G401 (cell line): ENCODE measurements at regions not wholly inside any gene's neighbourhood (a gene's known extent, or its start where the extent isn't known, plus 50 kb on each side); places are given as distances from the start of the nearest gene placed in this dataset.

ENCODE experiments used
- DNase-seq: peaks from one replicate; pipeline ENCODE4 v3.0.0-alpha.2; 2015; ENCODE audit warnings: low spot score
- in situ Hi-C: cut with HindIII; loops from 2 replicates; pipeline ENCODE4 v1.10.0; 2016; ENCODE audit warnings: low sequenced_read_pairs, mixed read lengths

- DNase-seq: no peak
- in situ Hi-C loops: no loop called here
Observed at GRCh38 chr3:150253622-150254021, 154.5 kb upstream of the TSC22D2 start.

- DNase-seq: no peak
- in situ Hi-C loops: no loop called here
Observed at GRCh38 chr3:150252462-150252861, 155.6 kb upstream of the TSC22D2 start.

DNA sequence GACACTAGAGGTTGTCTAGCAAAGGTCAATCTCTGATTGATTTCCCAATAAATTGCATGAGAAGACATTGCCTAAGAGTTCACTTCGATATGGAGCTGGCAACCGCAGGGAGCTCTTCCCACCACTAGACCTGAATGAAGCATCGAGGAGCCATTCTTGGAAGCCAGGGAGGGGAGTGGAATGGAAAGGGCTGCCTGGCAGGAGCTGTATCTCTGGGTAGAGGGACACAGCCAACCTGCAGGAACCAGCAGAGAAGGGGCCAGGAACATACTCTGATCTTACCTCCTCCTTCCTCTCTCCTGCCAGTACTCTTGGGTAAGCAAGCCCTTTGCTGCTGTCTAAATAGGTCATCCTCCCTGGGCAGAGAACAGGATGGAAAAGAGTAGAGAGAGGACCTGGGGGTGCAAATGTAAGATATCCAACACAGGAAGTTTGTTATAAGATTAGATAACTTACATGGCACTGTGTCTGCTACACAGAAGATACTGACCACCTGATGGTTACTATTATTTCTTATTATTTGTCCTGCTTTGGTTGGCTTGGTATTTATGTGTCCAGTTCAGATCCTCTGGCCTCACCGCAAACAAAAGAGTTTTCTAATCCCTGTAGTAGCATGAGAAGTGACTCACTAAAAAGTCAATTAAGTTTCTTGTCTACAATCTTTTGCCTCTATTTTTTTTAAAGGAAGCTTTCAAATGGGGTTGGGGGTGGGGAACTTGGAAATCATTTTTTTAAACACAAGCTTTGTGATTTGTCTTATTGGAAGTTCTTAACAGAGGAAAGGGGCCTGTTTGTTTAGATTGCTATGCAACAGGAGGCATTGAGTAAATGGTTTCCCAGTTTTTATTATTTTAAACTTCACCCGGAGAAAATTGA lies 156.7 kb upstream of the TSC22D2 start:
- DNase-seq: no peak
- in situ Hi-C loops: no loop called here

GRCh38 chr3:150249779-150250470 lies 158.2 kb upstream of the TSC22D2 start:
- in situ Hi-C loops: no loop called here
- no peak for DNase-seq

DNA sequence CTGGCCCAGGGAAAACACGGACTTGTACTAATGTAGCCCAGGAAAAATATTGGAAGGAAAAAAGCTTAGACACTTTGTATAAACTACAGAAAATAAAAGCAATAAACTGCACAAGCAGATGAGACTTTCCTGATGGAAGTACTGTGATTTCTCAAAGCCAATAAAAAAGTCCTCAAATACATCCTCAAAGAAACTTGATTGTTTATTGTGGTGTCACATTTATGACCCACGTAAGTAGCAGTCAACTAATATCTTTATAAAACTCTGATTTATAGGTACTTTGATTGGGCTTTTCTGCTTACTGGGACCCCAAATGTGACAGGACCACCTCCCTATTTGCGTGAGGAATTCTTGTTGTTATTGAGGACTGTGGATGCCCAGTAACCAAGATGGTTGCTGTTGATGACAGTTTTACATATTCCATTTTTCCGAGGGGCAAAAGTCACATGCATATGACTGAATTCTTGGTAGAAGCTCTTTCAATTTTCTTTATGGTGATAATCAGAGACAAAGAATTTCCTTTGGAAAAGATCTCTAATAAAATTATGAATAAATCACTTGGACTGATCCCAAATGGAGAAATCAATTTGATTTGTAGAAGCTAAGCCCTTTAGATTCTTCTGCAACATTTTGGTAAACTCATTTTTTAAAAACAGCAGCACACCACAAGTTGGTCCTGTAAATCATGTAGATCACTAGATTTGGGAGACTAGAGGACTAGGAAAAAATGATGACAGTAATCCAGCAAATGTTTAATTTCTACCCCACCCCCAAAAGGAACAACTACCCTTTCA lies 159.0 kb upstream of the TSC22D2 start:
- in situ Hi-C loops: no loop called here
- DNase-seq: no peak

- DNase-seq: no peak
- in situ Hi-C loops: no loop called here
Observed at GRCh38 chr3:150248116-150248887, 159.8 kb upstream of the TSC22D2 start.

DNA sequence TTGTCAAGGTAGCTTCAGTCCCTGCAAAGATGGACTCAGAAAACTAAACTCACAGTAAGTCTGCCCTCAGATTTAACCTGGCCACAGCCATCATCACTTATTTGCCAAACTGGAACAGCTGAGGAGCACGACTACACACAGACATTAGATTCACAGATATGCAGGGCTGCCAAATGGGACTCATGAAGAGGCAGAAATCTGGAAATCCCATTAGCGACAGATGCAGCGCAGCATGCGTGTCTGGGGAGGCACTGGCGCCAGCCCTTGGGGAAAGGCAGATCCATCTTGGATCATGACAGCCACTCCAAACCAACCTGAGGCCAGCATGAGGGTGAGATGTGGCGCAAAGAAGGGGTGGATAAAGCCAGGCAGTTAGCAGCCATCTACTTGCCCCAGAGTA lies 160.7 kb upstream of the TSC22D2 start:
- no peak for DNase-seq
- in situ Hi-C loops: no loop called here

DNA sequence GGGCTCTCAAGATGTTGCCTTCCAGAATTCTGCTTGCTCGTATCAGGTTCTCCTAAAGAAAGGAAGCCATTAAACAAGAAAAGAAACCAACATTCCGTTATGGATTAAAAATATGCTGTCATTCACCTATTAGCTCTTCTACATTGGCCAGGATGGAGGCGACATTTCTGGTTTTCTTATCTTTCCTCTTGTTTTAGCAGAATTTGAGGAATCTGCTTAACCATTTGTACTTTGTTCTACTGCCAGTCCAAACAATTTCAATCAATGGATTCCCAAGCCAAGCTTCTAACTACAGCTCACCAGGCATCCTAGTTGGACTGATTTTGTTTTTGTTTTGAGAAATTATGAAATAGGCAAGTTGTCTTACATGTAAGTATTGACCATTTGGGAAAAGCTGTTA lies 164.6 kb upstream of the TSC22D2 start:
- in situ Hi-C loops: no loop called here

DNA sequence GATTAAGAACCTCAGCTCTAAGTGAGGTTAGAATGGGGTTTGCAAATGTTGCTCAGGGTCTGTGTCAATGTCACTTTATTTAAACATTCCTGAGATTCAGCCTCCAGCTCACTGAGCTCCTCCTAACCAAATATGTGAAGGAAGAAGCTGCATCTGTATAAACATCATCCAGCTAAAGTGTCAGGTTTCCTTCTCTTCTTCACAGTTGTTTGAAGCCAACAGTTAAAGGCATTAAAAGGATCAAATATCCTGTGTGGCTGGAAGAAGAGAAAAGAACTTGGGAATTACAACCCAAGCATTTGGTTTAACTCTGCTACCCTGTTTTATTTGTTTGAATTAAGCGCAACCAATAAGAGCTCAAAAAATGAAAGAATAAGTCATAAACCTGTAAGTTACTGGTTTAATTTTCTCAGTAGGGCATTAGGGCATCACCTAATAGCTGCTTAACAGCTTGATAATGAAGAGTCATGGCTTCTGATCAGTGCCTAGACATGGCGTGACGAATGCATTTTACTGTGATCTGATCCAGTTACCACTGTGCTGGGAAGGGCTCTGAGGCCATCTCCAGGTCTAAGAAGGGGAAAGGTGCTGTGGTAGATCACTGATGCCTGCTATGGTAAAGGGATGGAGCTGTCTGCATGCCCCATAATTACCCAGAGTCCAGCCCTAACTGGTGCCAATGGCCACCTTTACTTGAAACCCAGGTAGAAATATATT lies 165.7 kb upstream of the TSC22D2 start:
- DNase-seq: no peak

More for the DNA sequence above, 164.6 kb upstream of the TSC22D2 start:
- DNase-seq: no peak

GRCh38 chr3:150240891-150241290 lies 167.2 kb upstream of the TSC22D2 start:
- in situ Hi-C loops: no loop called here
- DNase-seq: no peak

More for the DNA sequence above, 165.7 kb upstream of the TSC22D2 start:
- in situ Hi-C loops: no loop called here

GRCh38 chr3:150239766-150240165 lies 168.3 kb upstream of the TSC22D2 start:
- in situ Hi-C loops: no loop called here
- DNase-seq: no peak

DNA sequence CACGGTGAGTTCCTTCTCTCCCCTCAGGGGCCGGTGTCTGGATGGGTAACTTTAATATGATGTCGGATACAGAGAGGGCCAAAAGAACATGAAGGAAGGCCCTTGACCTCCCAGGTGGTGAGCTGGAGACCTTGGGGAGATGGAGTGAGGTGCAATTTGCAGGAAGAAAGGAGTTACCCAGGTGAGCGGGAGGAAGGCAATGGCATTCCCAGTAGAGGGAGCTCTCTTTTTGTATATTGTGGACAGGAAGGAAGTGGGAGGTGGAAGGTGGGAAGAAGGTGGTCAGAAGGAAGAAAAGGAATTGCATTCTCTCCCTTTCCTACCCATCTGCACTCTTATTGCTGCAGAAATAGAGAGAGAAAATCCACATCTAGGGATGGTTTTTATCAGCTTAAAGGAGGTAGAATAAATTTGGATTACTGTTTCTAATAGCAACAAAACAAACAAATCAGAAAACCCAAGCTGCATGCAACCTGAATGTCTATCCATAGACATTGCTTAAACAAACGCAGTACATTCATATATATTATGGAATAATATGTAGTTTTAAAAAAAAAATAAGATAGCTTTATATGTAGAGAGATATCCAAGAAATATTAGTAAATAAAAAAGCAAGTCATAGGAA lies 169.0 kb upstream of the TSC22D2 start:
- DNase-seq: peak; percentile 20
- in situ Hi-C loops: no loop called here

DNA sequence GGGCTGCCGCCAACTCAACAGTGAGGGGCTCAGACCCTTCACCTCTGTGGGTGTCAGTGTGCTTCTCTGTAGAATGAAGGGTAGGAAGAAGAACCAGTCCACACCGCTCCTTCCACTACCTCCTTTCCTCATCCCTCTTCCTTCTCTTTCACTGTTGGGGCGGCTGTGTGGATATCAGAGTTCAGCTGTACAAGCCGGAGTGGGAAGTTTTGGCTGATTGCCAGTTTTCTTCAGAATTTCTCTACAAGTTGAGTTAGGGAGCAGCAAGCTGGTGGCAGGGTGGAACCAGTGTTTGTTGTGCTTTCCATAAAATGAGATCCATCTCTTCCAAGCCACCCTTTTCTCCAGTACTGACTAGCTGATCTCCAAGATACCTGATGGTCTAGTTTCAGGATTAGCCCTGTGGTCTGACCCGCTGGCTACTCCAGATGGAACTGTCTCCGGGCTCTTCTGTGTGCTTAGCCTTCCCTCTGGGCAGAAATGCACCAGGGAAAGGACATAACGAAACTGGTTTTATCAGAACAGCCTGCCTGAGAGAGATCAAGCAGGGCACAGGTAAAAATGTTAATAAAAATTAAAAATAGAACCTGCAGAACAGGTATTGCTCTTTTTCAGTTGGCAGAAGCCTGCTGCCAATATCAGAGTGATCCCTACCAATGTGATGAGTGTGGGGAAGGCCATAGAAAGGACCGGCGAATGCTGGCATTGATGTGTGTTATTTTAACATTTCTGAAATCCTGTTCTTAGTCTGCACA lies 169.9 kb upstream of the TSC22D2 start:
- in situ Hi-C loops: no loop called here
- peak; percentile 44 for DNase-seq

- DNase-seq: peak; percentile 75
- in situ Hi-C loops: no loop called here
Observed at GRCh38 chr3:150237490-150237889, 170.6 kb upstream of the TSC22D2 start.

GRCh38 chr3:150236316-150237082 lies 171.6 kb upstream of the TSC22D2 start:
- no peak for DNase-seq
- in situ Hi-C loops: no loop called here

- DNase-seq: no peak
- in situ Hi-C loops: no loop called here
Observed at GRCh38 chr3:150235799-150236198, 172.3 kb upstream of the TSC22D2 start.

DNA sequence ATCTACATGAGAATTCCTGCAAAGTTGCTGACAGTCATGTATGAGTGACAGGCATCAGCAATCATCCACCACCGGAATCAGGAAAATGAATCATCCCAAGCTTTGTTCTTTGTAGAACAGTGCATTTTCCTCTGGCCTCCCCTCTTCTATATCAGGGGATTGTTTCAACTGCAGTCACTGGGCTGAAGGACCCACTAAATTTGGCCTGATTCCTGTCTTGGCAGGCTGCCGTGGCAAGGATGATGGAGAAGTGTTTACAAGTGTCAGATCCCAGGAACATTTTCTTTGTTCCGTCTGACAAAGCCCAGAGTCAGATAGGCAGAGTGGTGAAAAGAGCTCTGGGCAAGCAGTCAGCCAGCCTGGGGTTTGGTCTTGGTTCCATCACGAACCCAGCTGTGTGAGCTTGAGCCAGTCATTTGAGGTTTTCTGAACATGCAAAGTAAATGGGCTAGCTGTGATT lies 175.1 kb upstream of the TSC22D2 start:
- in situ Hi-C loops: no loop called here
- DNase-seq: no peak
